ENCODE measurements at regions not wholly inside any gene's neighbourhood (a gene's known extent, or its start where the extent isn't known, plus 50 kb on each side); places are given as distances from the start of the nearest gene placed in this dataset.

- H3K4me1 ChIP-seq (ENCODE audit: insufficient read depth, low read length): no peaks in the 10 kb centered on the region
- no peaks in the 10 kb centered on the region for H3K27me3 ChIP-seq (ENCODE audit: insufficient read depth, low read length)
- no peaks in the 10 kb centered on the region for H3K9me3 ChIP-seq (ENCODE audit: low read depth, low read length)
- no peak overlapping the region for H3K4me3 ChIP-seq (ENCODE audit: low read length)
Observed at GRCh38 chr12:77343291-77343690, 277.9 kb upstream of the E2F7 start.

- Histone ChIP-seq H3K4me1 (ENCODE audit: insufficient read depth, low read length) (no peaks in the 10 kb centered on the region), H3K4me3 (ENCODE audit: low read length) (no peak overlapping the region), H3K27me3 (ENCODE audit: insufficient read depth, low read length) (no peaks in the 10 kb centered on the region), H3K9me3 (ENCODE audit: low read depth, low read length) (no peaks in the 10 kb centered on the region)
Observed at GRCh38 chr12:77342253-77342652, 276.9 kb upstream of the E2F7 start.

GRCh38 chr12:77339610-77340009 lies 274.2 kb upstream of the E2F7 start:
- H3K9me3 ChIP-seq (ENCODE audit: low read depth, low read length): no peaks in the 10 kb centered on the region
- no peaks in the 10 kb centered on the region for H3K27me3 ChIP-seq (ENCODE audit: insufficient read depth, low read length)
- no peak overlapping the region for H3K4me3 ChIP-seq (ENCODE audit: low read length)
- H3K4me1 ChIP-seq (ENCODE audit: insufficient read depth, low read length): no peaks in the 10 kb centered on the region

DNA sequence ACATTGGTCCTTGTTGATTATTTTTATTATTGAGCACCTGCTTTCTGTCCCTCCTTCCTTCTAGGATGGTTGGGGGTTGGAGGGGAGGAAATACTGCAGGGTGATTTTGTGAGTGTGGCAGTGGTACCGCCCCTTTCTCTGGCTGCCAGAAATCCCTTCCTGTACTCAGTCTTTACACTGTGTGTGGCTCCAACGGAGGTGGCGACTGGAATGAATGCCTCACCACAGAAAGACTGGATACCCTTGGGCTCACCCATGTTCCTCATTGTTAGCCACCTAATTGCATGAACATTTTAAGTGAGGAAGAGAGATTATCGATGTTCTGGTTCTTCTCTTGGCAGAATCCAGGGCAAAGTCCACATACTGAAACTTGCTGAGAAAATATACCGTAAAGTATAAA lies 272.0 kb upstream of the E2F7 start:
- Histone ChIP-seq H3K9me3 (ENCODE audit: low read depth, low read length) (no peaks in the 10 kb centered on the region), H3K27me3 (ENCODE audit: insufficient read depth, low read length) (no peaks in the 10 kb centered on the region), H3K4me1 (ENCODE audit: insufficient read depth, low read length) (no peaks in the 10 kb centered on the region), H3K4me3 (ENCODE audit: low read length) (no peak overlapping the region)

DNA sequence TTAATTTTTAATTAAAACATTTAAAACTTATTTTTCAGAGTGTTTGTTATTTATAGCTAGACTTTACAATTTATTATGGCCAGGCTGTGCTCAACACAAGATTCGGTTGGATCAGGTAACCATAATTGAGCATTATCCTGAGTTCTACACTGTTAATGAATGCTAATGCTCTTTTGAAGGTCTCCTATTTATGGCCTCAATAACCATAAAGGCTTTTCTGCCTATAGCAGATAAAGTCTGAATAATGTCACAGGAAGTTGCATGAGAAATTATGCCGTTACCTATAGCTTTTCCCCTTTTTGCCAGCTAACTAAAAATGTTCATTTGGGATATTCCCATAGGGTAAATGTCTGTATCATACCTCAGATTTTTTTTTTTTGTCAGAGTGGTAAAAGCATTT lies 269.4 kb upstream of the E2F7 start:
- H3K27me3 ChIP-seq (ENCODE audit: insufficient read depth, low read length): no peaks in the 10 kb centered on the region
- H3K4me1 ChIP-seq (ENCODE audit: insufficient read depth, low read length): no peaks in the 10 kb centered on the region
- H3K9me3 ChIP-seq (ENCODE audit: low read depth, low read length): no peaks in the 10 kb centered on the region
- no peak overlapping the region for H3K4me3 ChIP-seq (ENCODE audit: low read length)

- H3K27me3 ChIP-seq (ENCODE audit: insufficient read depth, low read length): peaks cover 31% of the 10 kb centered on the region
- H3K4me3 ChIP-seq (ENCODE audit: low read length): no peak overlapping the region
- H3K4me1 ChIP-seq (ENCODE audit: insufficient read depth, low read length): peaks cover 8% of the 10 kb centered on the region
- H3K9me3 ChIP-seq (ENCODE audit: low read depth, low read length): no peaks in the 10 kb centered on the region
Observed at GRCh38 chr12:77328326-77328725, 263.0 kb upstream of the E2F7 start.

DNA sequence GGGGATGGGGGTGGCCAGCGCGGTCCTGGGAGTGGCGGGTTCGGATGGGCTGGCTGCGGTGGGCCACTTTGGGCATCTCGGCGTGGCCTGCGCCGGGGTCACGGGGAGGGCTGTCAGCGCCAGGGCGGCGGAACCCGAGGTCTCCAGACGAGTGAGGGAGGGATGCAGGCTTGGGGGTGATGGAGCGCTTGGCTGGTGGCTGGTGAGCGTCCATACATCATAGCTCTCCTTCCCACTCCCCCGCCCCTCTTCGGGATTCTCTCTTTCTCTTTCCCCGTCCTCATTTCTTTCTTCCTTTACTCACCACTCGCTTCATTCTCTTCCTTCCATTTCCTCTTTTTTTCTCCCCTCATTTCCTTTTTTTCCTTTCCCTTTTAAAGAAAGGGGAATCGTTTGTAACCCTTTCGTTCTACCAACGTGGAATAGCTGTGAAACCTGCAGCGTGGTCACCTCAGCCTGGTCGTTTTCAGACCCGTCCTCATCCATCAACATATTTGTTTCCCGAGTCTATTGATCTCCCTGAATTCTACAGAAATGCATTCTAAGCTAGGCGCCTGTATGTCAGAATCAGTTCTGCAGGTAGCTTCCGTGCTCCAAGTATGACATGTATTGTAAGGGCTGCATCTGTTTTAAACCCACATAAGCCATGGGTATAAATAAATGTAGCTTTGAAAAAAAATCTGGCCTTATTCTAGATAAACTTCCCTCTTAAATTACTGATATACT lies 260.3 kb upstream of the E2F7 start:
- H3K9me3 ChIP-seq (ENCODE audit: low read depth, low read length): no peaks in the 10 kb centered on the region
- H3K27me3 ChIP-seq (ENCODE audit: insufficient read depth, low read length): peaks cover 32% of the 10 kb centered on the region
- H3K4me3 ChIP-seq (ENCODE audit: low read length): no peak overlapping the region
- H3K4me1 ChIP-seq (ENCODE audit: insufficient read depth, low read length): peaks cover 8% of the 10 kb centered on the region

DNA sequence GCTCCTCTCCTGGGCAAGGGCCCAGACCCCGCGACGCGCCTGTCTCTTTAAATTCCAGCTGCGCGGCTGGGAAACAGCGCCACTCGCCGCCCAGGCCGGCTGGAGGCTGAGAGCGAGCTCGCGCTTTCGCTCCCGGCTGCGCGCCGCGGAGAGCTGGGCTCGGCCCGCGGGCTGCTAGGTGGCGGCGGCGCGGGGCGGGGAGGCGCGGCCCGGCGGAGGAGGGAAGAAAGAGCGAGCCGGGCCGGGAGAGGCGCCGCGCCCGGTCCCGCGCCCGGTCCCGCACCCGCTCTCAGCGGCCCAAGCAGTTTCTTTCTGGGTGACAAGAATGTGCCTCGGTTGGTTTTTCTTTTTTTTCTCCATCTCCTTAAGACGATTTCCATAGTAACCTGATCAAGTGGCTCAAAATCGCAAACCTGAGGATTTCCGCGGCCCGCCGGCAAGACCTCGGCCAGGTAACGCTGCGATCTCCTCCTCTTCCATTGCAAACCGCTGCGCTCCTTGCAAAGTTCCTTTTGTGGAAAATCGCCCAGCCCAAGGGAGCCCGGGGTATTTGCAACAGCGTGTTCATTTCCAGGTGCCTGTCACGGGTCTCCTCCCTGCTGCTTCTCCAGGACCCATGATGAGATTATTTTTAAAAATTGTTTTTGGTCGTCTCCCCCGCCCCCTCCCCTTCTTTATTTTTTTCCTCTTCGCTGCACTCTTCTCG lies 259.5 kb upstream of the E2F7 start:
- peaks cover 32% of the 10 kb centered on the region for H3K27me3 ChIP-seq (ENCODE audit: insufficient read depth, low read length)
- H3K9me3 ChIP-seq (ENCODE audit: low read depth, low read length): no peaks in the 10 kb centered on the region
- H3K4me3 ChIP-seq (ENCODE audit: low read length): peak overlapping the region; percentile 13
- peaks cover 8% of the 10 kb centered on the region for H3K4me1 ChIP-seq (ENCODE audit: insufficient read depth, low read length)

GRCh38 chr12:77324416-77324762 lies 259.0 kb upstream of the E2F7 start:
- Histone ChIP-seq H3K4me1 (ENCODE audit: insufficient read depth, low read length) (peaks cover 8% of the 10 kb centered on the region), H3K4me3 (ENCODE audit: low read length) (no peak overlapping the region), H3K27me3 (ENCODE audit: insufficient read depth, low read length) (peaks cover 32% of the 10 kb centered on the region), H3K9me3 (ENCODE audit: low read depth, low read length) (no peaks in the 10 kb centered on the region)

GRCh38 chr12:77323788-77324415 lies 258.5 kb upstream of the E2F7 start:
- Histone ChIP-seq H3K9me3 (ENCODE audit: low read depth, low read length) (no peaks in the 10 kb centered on the region), H3K27me3 (ENCODE audit: insufficient read depth, low read length) (peaks cover 32% of the 10 kb centered on the region), H3K4me1 (ENCODE audit: insufficient read depth, low read length) (peaks cover 8% of the 10 kb centered on the region), H3K4me3 (ENCODE audit: low read length) (no peak overlapping the region)

- H3K27me3 ChIP-seq (ENCODE audit: insufficient read depth, low read length): peaks cover 9% of the 10 kb centered on the region
- no peaks in the 10 kb centered on the region for H3K4me1 ChIP-seq (ENCODE audit: insufficient read depth, low read length)
- no peak overlapping the region for H3K4me3 ChIP-seq (ENCODE audit: low read length)
- no peaks in the 10 kb centered on the region for H3K9me3 ChIP-seq (ENCODE audit: low read depth, low read length)
Observed at GRCh38 chr12:77319166-77319565, 253.8 kb upstream of the E2F7 start.

GRCh38 chr12:77315407-77315806 lies 250.0 kb upstream of the E2F7 start:
- Histone ChIP-seq H3K4me3 (ENCODE audit: low read length) (no peak overlapping the region), H3K9me3 (ENCODE audit: low read depth, low read length) (no peaks in the 10 kb centered on the region), H3K4me1 (ENCODE audit: insufficient read depth, low read length) (no peaks in the 10 kb centered on the region), H3K27me3 (ENCODE audit: insufficient read depth, low read length) (no peaks in the 10 kb centered on the region)

DNA sequence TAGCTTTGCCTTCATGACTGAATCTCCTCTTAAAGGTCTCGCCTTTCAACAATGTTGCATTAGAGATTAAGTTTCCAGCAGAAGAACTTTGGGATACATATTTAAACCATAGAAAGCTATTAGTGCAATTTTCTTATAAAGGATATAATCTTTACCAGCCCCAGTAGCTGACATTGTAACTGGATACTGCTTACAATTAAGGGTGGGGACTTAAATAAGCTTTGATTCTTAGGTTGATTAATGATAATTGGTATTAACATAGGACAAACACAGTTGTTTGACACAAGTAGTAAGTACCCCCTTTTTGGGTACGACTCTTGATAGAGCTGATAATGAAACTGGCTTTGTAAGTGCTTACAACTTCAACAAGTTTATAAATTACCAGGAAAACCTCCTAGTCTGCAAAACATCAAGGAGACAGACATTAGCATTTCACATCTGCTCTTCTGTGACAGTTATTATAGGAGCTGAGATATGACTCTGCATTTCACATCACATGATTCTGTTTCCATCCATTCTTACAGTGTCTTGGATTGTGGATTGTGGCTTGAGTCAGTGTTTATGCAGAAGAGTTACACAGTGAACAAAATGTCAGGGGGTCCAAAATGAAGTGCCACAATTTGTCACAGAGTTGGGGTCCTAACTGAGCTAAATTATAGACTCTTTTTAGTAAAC lies 249.1 kb upstream of the E2F7 start:
- no peaks in the 10 kb centered on the region for H3K27me3 ChIP-seq (ENCODE audit: insufficient read depth, low read length)
- H3K4me3 ChIP-seq (ENCODE audit: low read length): no peak overlapping the region
- no peaks in the 10 kb centered on the region for H3K9me3 ChIP-seq (ENCODE audit: low read depth, low read length)
- H3K4me1 ChIP-seq (ENCODE audit: insufficient read depth, low read length): no peaks in the 10 kb centered on the region

DNA sequence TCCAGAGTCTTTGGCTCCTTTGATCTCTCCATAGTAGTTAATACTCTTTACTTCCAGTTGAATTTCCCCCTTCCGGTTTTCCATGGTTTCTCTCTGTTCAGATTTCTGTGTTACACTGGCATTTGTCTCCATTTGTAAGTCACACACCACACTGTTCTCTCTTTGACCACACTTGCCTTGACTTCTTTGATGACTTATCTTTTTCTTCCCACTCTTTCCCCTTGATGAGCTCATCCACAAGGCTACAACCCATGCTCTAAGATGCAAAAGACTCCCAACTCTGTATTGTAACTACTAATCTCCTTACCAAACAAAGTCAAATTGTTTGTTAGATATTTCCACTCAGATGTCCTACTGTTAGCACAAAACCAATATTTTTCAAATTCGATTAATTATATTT lies 242.7 kb upstream of the E2F7 start:
- Histone ChIP-seq H3K27me3 (ENCODE audit: insufficient read depth, low read length) (no peaks in the 10 kb centered on the region), H3K9me3 (ENCODE audit: low read depth, low read length) (no peaks in the 10 kb centered on the region), H3K4me3 (ENCODE audit: low read length) (no peak overlapping the region), H3K4me1 (ENCODE audit: insufficient read depth, low read length) (no peaks in the 10 kb centered on the region)

GRCh38 chr12:77300811-77301210 lies 235.4 kb upstream of the E2F7 start:
- Histone ChIP-seq H3K9me3 (ENCODE audit: low read depth, low read length) (no peaks in the 10 kb centered on the region), H3K27me3 (ENCODE audit: insufficient read depth, low read length) (no peaks in the 10 kb centered on the region), H3K4me3 (ENCODE audit: low read length) (no peak overlapping the region), H3K4me1 (ENCODE audit: insufficient read depth, low read length) (no peaks in the 10 kb centered on the region)

Measured in mononuclear cell (primary cell).